ENCODE measurements at regions not wholly inside any gene's neighbourhood (a gene's known extent, or its start where the extent isn't known, plus 50 kb on each side); places are given as distances from the start of the nearest gene placed in this dataset.

DNA sequence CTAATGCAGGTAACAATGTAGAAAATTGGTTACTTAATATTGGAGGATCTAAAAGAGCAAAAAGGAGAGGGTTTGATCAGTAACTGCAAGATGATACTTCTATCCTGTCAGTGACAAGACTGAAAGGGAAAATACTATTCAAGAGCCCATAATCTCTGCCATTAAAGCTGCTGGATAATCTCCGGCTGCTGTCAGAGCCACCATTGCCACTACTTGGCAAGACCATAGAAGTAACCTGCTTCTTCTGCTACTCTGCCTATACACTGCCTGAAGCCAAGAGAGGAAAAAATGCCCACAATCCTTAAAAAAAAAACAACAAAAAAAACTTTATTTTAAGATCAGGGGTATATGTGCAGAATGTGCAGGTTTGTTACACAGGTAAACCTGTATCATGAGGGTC is 386.5 kb upstream of the ID4 start:
- TF ChIP-seq, protein P1, sequence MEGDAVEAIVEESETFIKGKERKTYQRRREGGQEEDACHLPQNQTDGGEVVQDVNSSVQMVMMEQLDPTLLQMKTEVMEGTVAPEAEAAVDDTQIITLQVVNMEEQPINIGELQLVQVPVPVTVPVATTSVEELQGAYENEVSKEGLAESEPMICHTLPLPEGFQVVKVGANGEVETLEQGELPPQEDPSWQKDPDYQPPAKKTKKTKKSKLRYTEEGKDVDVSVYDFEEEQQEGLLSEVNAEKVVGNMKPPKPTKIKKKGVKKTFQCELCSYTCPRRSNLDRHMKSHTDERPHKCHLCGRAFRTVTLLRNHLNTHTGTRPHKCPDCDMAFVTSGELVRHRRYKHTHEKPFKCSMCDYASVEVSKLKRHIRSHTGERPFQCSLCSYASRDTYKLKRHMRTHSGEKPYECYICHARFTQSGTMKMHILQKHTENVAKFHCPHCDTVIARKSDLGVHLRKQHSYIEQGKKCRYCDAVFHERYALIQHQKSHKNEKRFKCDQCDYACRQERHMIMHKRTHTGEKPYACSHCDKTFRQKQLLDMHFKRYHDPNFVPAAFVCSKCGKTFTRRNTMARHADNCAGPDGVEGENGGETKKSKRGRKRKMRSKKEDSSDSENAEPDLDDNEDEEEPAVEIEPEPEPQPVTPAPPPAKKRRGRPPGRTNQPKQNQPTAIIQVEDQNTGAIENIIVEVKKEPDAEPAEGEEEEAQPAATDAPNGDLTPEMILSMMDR (IDR thresholded peaks at IDR 0.05; ENCODE audit: borderline replicate concordance, extremely low read depth, low read length, poor library complexity, severe bottlenecking): no peak
- TF ChIP-seq EZH2 (IDR thresholded peaks at IDR 0.05; ENCODE audit: borderline replicate concordance, low read depth, low read length, severe bottlenecking): no peak
